B cell (primary cell): ENCODE measurements at regions not wholly inside any gene's neighbourhood (a gene's known extent, or its start where the extent isn't known, plus 50 kb on each side); places are given as distances from the start of the nearest gene placed in this dataset.

ENCODE experiments used
- ATAC-seq: fragments of 200-7000 bp; cut with Tn5 transposase; one replicate; pipeline ENCODE4 v1.10.0; 2021; ENCODE audit warnings: low read depth, mild to moderate bottlenecking, moderate number of reproducible peaks, moderate library complexity
- CTCF ChIA-PET: fragments of 350-600 bp; sonication (Branson Sonifier 250); formaldehyde crosslinking; loops from one replicate; lab custom pipeline; 2021; ENCODE audit warnings: antibody characterized with exemption, inconsistent platforms; lab: Charles Lee
- POLR2A ChIA-PET: fragments of 350-600 bp; sonication (Branson Sonifier 250); formaldehyde crosslinking; loops from one replicate; lab custom pipeline; 2021; ENCODE audit warnings: antibody characterized with exemption; lab: Charles Lee
- DNase-seq: peaks from one replicate; pipeline ENCODE4 v3.0.0; 2013
- H2AFZ ChIP-seq: 2 replicates; pipeline ENCODE4 v1.6.1; 2012; ENCODE audit warnings: mild to moderate bottlenecking, low read depth, low read length; ENCODE audit not compliant: insufficient read depth, poor library complexity, severe bottlenecking
- H3K27ac ChIP-seq, 2 donors: 1 replicate in 1 of 2; 2 replicates in 1 of 2; pipeline ENCODE4 v1.5.1; 2012 to 2013; ENCODE audit warnings: low read length in 2 of 2, mild to moderate bottlenecking in 2 of 2, moderate library complexity in 1 of 2
- H3K27me3 ChIP-seq, 4 experiments: fragments of 200-600 bp in 1 of 4; sonication (generic) in 1 of 4; replicated peaks in 1 of 4; 1 replicate in 2 of 4; 2 replicates in 2 of 4; pipeline versions ENCODE4 v1.6.1 to v1.7.0; 2013 to 2016; ENCODE audit warnings: low read length in 3 of 4, mild to moderate bottlenecking in 2 of 4, mixed read lengths in 1 of 4, moderate library complexity in 1 of 4; ENCODE audit not compliant: insufficient read depth in 4 of 4, control insufficient read depth in 3 of 4; ENCODE audit errors: control extremely low read depth in 1 of 4
- H3K36me3 ChIP-seq, 2 experiments: replicated peaks in 1 of 2; 1 replicate in 1 of 2; 2 replicates in 1 of 2; pipeline versions ENCODE4 v1.6.1 to v1.7.1; 2013; ENCODE audit warnings: low read length in 1 of 2; ENCODE audit not compliant: insufficient read depth in 2 of 2, control insufficient read depth in 1 of 2; ENCODE audit errors: control extremely low read depth in 1 of 2, extremely low read depth in 1 of 2
- H3K4me1 ChIP-seq, 2 donors: fragments of 200-600 bp in 1 of 2; sonication (generic) in 1 of 2; 1 replicate in 1 of 2; 2 replicates in 1 of 2; pipeline versions ENCODE4 v1.5.1 to v1.6.1; 2013 to 2017; ENCODE audit warnings: low read length in 2 of 2; ENCODE audit not compliant: control insufficient read depth in 2 of 2, insufficient read depth in 2 of 2
- H3K4me2 ChIP-seq: replicated peaks from 2 replicates; pipeline ENCODE3; 2012; ENCODE audit warnings: mild to moderate bottlenecking, low read depth, low read length; ENCODE audit not compliant: poor library complexity, severe bottlenecking
- H3K4me3 ChIP-seq, 5 experiments: fragments of 200-600 bp in 1 of 5; sonication (generic) in 1 of 5; 1 replicate in 3 of 5; 2 replicates in 2 of 5; pipeline versions ENCODE4 v1.5.1 to v1.7.0; 2011 to 2016; ENCODE audit warnings: low read length in 4 of 5, mild to moderate bottlenecking in 4 of 5, low read depth in 2 of 5, control low read depth in 1 of 5, moderate library complexity in 1 of 5; ENCODE audit not compliant: insufficient read depth in 1 of 5; ENCODE audit errors: control extremely low read depth in 1 of 5, extremely low read depth in 1 of 5
- H3K79me2 ChIP-seq: fragments of 200-600 bp; sonication (generic); one replicate; pipeline ENCODE4 v1.6.0; 2016; ENCODE audit warnings: low read length; ENCODE audit not compliant: control insufficient read depth, insufficient read depth
- H3K9ac ChIP-seq: fragments of 200-600 bp; sonication (generic); 2 replicates; pipeline ENCODE4 v1.6.1; 2017; ENCODE audit warnings: mild to moderate bottlenecking, low read length, moderate library complexity
- H3K9me3 ChIP-seq, 3 donors: one replicate each; pipeline versions ENCODE4 v1.6.1 to v1.7.1; 2013; ENCODE audit warnings: low read length in 2 of 3; ENCODE audit not compliant: control insufficient read depth in 2 of 3, insufficient read depth in 1 of 3; ENCODE audit errors: control extremely low read depth in 1 of 3
- H4K20me1 ChIP-seq: 2 replicates; pipeline ENCODE4 v1.6.0; 2012; ENCODE audit warnings: mild to moderate bottlenecking, low read length; ENCODE audit not compliant: insufficient read depth, control insufficient read depth, poor library complexity, severe bottlenecking
- H3K27ac Mint-ChIP-seq: one replicate; pipeline ENCODE4 v1.8.0; 2021; ENCODE audit warnings: mixed read lengths
- H3K27me3 Mint-ChIP-seq: one replicate; pipeline ENCODE4 v1.8.0; 2021; ENCODE audit warnings: mixed read lengths
- H3K4me1 Mint-ChIP-seq: one replicate; pipeline ENCODE4 v1.8.0; 2021; ENCODE audit warnings: mixed read lengths
- H3K4me3 Mint-ChIP-seq: one replicate; pipeline ENCODE4 v1.8.0; 2021; ENCODE audit warnings: mixed read lengths
- H3K9me3 Mint-ChIP-seq: one replicate; pipeline ENCODE4 v1.8.0; 2022; ENCODE audit warnings: mixed read lengths; ENCODE audit not compliant: insufficient read depth
- CTCF ChIP-seq: fragments of 200-600 bp; IDR thresholded peaks from one replicate; pipeline ENCODE4 v1.8.0; 2022; ENCODE audit warnings: antibody characterized with exemption, mild to moderate bottlenecking
- EZH2 ChIP-seq: IDR thresholded peaks from 2 replicates; pipeline ENCODE4 v1.6.1; 2012; ENCODE audit warnings: borderline replicate concordance, low read depth, mild to moderate bottlenecking, moderate library complexity, low read length; ENCODE audit not compliant: insufficient read depth, poor library complexity, severe bottlenecking
- WGBS: methylation state at CpG from one replicate; pipeline ENCODE4 v1.1.5; 2013; ENCODE audit warnings: missing lambda C conversion rate; ENCODE audit not compliant: insufficient coverage; 5-methylcytosine and 5-hydroxymethylcytosine counted together
- intact Hi-C: fragments of 100-400 bp; cut with micrococcal nuclease; formaldehyde crosslinking; loops from one replicate; pipeline ENCODE4 v1.10.0; 2022

GRCh38 chr2:187233811-187234210, 214.2 kb downstream of the CALCRL start:
- H3K4me3 ChIP-seq = no peak overlapping the region
- Mint-ChIP-seq H3K4me1 (no peaks in the 10 kb centered on the region), H3K4me3 (no peak overlapping the region), H3K9me3 (no peaks in the 10 kb centered on the region), H3K27me3 (no peaks in the 10 kb centered on the region), H3K27ac (no peak overlapping the region)
- H3K9me3 ChIP-seq = peaks cover 0 to 4% (median 0%) of the 10 kb centered on the region in 3 donors
- H3K27ac ChIP-seq = no peak overlapping the region
- POLR2A ChIA-PET = no interaction called here
- H2AFZ ChIP-seq = no peak overlapping the region
- H3K27me3 ChIP-seq = no peaks in the 10 kb centered on the region
- no peak overlapping the region for H3K4me2 ChIP-seq
- no peaks in the 10 kb centered on the region for H3K36me3 ChIP-seq
- intact Hi-C loops = no loop called here
- no peak overlapping the region for H3K9ac ChIP-seq
- no peak for TF ChIP-seq EZH2
- no peak for TF ChIP-seq CTCF
- ATAC-seq (no peak), DNase-seq (no peak)
- H3K79me2 ChIP-seq = no peaks in the 10 kb centered on the region
- no peaks in the 10 kb centered on the region for H4K20me1 ChIP-seq
- CTCF ChIA-PET = no interaction called here
- WGBS = no CpG with 5 or more reads among the region's 2 CpGs
- no peaks in the 10 kb centered on the region for H3K4me1 ChIP-seq

GRCh38 chr2:187232749-187233148, 215.3 kb downstream of the CALCRL start:
- no peaks in the 10 kb centered on the region for H3K4me1 ChIP-seq
- Mint-ChIP-seq H3K4me1 (no peaks in the 10 kb centered on the region), H3K9me3 (no peaks in the 10 kb centered on the region), H3K27me3 (no peaks in the 10 kb centered on the region), H3K4me3 (no peak overlapping the region), H3K27ac (no peak overlapping the region)
- WGBS = no CpG with 5 or more reads among the region's 1 CpG
- ATAC-seq (no peak), DNase-seq (no peak)
- intact Hi-C loops = no loop called here
- H3K9ac ChIP-seq = no peak overlapping the region
- no peak overlapping the region for H2AFZ ChIP-seq
- H3K4me3 ChIP-seq = no peak overlapping the region
- peaks cover 0 to 4% (median 0%) of the 10 kb centered on the region in 3 donors for H3K9me3 ChIP-seq
- H3K79me2 ChIP-seq = no peaks in the 10 kb centered on the region
- ChIA-PET CTCF (no interaction called here), POLR2A (no interaction called here)
- H4K20me1 ChIP-seq = no peaks in the 10 kb centered on the region
- H3K36me3 ChIP-seq = no peaks in the 10 kb centered on the region
- no peak overlapping the region for H3K4me2 ChIP-seq
- TF ChIP-seq EZH2 (no peak), CTCF (no peak)
- H3K27ac ChIP-seq = no peak overlapping the region
- H3K27me3 ChIP-seq = no peaks in the 10 kb centered on the region
